ENCODE measurements at regions not wholly inside any gene's neighbourhood (a gene's known extent, or its start where the extent isn't known, plus 50 kb on each side); places are given as distances from the start of the nearest gene placed in this dataset.
"Not testable (repeated sequence)": the region's sequence is repeated elsewhere in the genome, so short reads cannot be mapped to it uniquely, and the experiment has no call there.

- POLR2A ChIA-PET, result no interaction called here
- TF ChIP-seq CTCF (IDR thresholded peaks at IDR 0.05; ENCODE audit: insufficient read depth, low read length, missing control alignments), result no peak
- CTCF ChIA-PET, result interaction anchor here (1.4 to 3.0 kb wide), 2 partner anchors 24 to 37 kb away, joined by 4 to 13 read pairs; no protein-coding TSS in a partner anchor
- DNase-seq (ENCODE audit: low read depth, low spot score), result no peak
- no peak overlapping the region for H3K4me3 ChIP-seq (ENCODE audit: low read depth, low read length)
Observed at GRCh38 chr1:55300975-55301374, 85.8 kb upstream of the USP24 start.

- POLR2A ChIA-PET, result no interaction called here
- CTCF ChIA-PET, result interaction anchor here (1.8 kb wide), 1 partner anchor 40 kb away, joined by 4 read pairs; no protein-coding TSS in a partner anchor
- H3K4me3 ChIP-seq (ENCODE audit: low read depth, low read length), result no peak overlapping the region
- no peak for DNase-seq (ENCODE audit: low read depth, low spot score)
- no peak for TF ChIP-seq CTCF (IDR thresholded peaks at IDR 0.05; ENCODE audit: insufficient read depth, low read length, missing control alignments)
Observed at GRCh38 chr1:55298167-55298894, 83.2 kb upstream of the USP24 start.

- CTCF ChIA-PET; DNase-seq (ENCODE audit: low read depth, low spot score); POLR2A ChIA-PET; H3K4me3 ChIP-seq (ENCODE audit: low read depth, low read length): not testable (repeated sequence)
Observed at GRCh38 chr1:55296247-55296646, 81.1 kb upstream of the USP24 start.

GRCh38 chr1:55289614-55290013, 74.5 kb upstream of the USP24 start:
- H3K4me3 ChIP-seq (ENCODE audit: low read depth, low read length), result no peak overlapping the region
- ChIA-PET CTCF (interaction anchor here (0.7 to 11.9 kb wide), 6 partner anchors 12 to 1531 kb away, joined by 3 to 230 read pairs (median 8); partner anchors contain the start of gene PLPP3), POLR2A (no interaction called here)
- DNase-seq (ENCODE audit: low read depth, low spot score), result no peak
- TF ChIP-seq CTCF (IDR thresholded peaks at IDR 0.05; ENCODE audit: insufficient read depth, low read length, missing control alignments), result no peak

- CTCF ChIA-PET, result interaction anchor here (0.7 to 11.9 kb wide), 9 partner anchors 11 to 1532 kb away, joined by 3 to 230 read pairs (median 4); partner anchors contain the start of genes FYB2 and PLPP3
- no peak for DNase-seq (ENCODE audit: low read depth, low spot score)
- TF ChIP-seq CTCF (IDR thresholded peaks at IDR 0.05; ENCODE audit: insufficient read depth, low read length, missing control alignments), result no peak
- POLR2A ChIA-PET, result no interaction called here
- no peak overlapping the region for H3K4me3 ChIP-seq (ENCODE audit: low read depth, low read length)
Observed at GRCh38 chr1:55289042-55289441, 73.9 kb upstream of the USP24 start.

- no peak for DNase-seq (ENCODE audit: low read depth, low spot score)
- CTCF ChIA-PET, result interaction anchor here (0.7 to 11.9 kb wide), 8 partner anchors 10 to 1531 kb away, joined by 3 to 230 read pairs (median 8); partner anchors contain the start of genes FYB2 and PLPP3
- no peak overlapping the region for H3K4me3 ChIP-seq (ENCODE audit: low read depth, low read length)
- TF ChIP-seq CTCF (IDR thresholded peaks at IDR 0.05; ENCODE audit: insufficient read depth, low read length, missing control alignments), result no peak
- POLR2A ChIA-PET, result no interaction called here
Observed at GRCh38 chr1:55288245-55288644, 73.1 kb upstream of the USP24 start.

Data from AG04449 (cell line).